Keratinocyte (primary cell): ENCODE measurements at regions not wholly inside any gene's neighbourhood (a gene's known extent, or its start where the extent isn't known, plus 50 kb on each side); places are given as distances from the start of the nearest gene placed in this dataset.

Source experiments
- DNase-seq: peaks from one replicate; pipeline ENCODE4 v3.0.0-alpha.2; 2011; ENCODE audit warnings: low read depth, missing footprints, low spot score
- FAIRE-seq: peaks from 2 replicates; lab custom pipeline; 2011; peaks lifted over from hg19 to GRCh38; lab: Jason Lieb, UNC
- H2AFZ ChIP-seq: 2 replicates; pipeline ENCODE4 v1.6.0; 2012; ENCODE audit warnings: low read length, control low read depth, inconsistent platforms; ENCODE audit not compliant: control insufficient read depth
- H3K27ac ChIP-seq: 2 replicates; pipeline ENCODE4 v1.5.1; 2011; ENCODE audit warnings: low read length; ENCODE audit not compliant: control insufficient read depth, insufficient read depth
- H3K27me3 ChIP-seq: 3 replicates; pipeline ENCODE4 v1.6.0; 2011; ENCODE audit warnings: low read length; ENCODE audit not compliant: control insufficient read depth, insufficient read depth; ENCODE audit errors: extremely low read depth
- H3K36me3 ChIP-seq, 2 experiments: 2 replicates in 1 of 2; 3 replicates in 1 of 2; pipeline ENCODE4 v1.5.1; 2011; ENCODE audit warnings: low read length in 2 of 2, mild to moderate bottlenecking in 1 of 2; ENCODE audit not compliant: control insufficient read depth in 2 of 2, insufficient read depth in 2 of 2; ENCODE audit errors: extremely low read depth in 1 of 2
- H3K4me1 ChIP-seq: 3 replicates; pipeline ENCODE4 v1.5.1; 2011; ENCODE audit warnings: low read length; ENCODE audit not compliant: control insufficient read depth, insufficient read depth; ENCODE audit errors: extremely low read depth
- H3K4me2 ChIP-seq: 3 replicates; pipeline ENCODE4 v1.6.0; 2011; ENCODE audit warnings: low read depth, low read length; ENCODE audit not compliant: control insufficient read depth, insufficient read depth; ENCODE audit errors: extremely low read depth
- H3K4me3 ChIP-seq, 3 experiments: fragments of 200-600 bp in 1 of 3; sonication (generic) in 1 of 3; 2 replicates in 2 of 3; 3 replicates in 1 of 3; pipeline ENCODE4 v1.5.1; 2011 to 2016; ENCODE audit warnings: low read length in 3 of 3, mild to moderate bottlenecking in 3 of 3, control low read depth in 2 of 3, inconsistent platforms in 1 of 3, low read depth in 1 of 3, mixed read lengths in 1 of 3, mixed run types in 1 of 3, moderate library complexity in 1 of 3; ENCODE audit not compliant: control insufficient read depth in 2 of 3, insufficient read depth in 2 of 3; ENCODE audit errors: extremely low read depth in 1 of 3
- H3K79me2 ChIP-seq: 2 replicates; pipeline ENCODE4 v1.6.0; 2012; ENCODE audit warnings: low read length; ENCODE audit not compliant: control insufficient read depth, insufficient read depth
- H3K9ac ChIP-seq: 3 replicates; pipeline ENCODE4 v1.6.0; 2011; ENCODE audit warnings: low read length; ENCODE audit not compliant: control insufficient read depth, insufficient read depth; ENCODE audit errors: extremely low read depth
- H3K9me1 ChIP-seq: 3 replicates; pipeline ENCODE4 v1.6.0; 2011; ENCODE audit warnings: low read length; ENCODE audit not compliant: control insufficient read depth, insufficient read depth; ENCODE audit errors: extremely low read depth
- H3K9me3 ChIP-seq: 2 replicates; pipeline ENCODE4 v1.5.1; 2012; ENCODE audit warnings: low read depth, low read length; ENCODE audit not compliant: control insufficient read depth
- H4K20me1 ChIP-seq: 3 replicates; pipeline ENCODE4 v1.6.0; 2011; ENCODE audit warnings: low read length; ENCODE audit not compliant: control insufficient read depth, insufficient read depth; ENCODE audit errors: extremely low read depth
- CTCF ChIP-seq, 3 experiments: IDR thresholded peaks in 1 of 3; conservative IDR thresholded peaks in 1 of 3; optimal IDR thresholded peaks in 1 of 3; 2 replicates in 2 of 3; 3 replicates in 1 of 3; pipeline versions ENCODE3 to v1.5.1; 2011; ENCODE audit warnings: low read length in 3 of 3, mild to moderate bottlenecking in 3 of 3, moderate library complexity in 2 of 3, control low read depth in 1 of 3, inconsistent platforms in 1 of 3; ENCODE audit not compliant: insufficient read depth in 2 of 3; ENCODE audit errors: extremely low read depth in 1 of 3
- EZH2 ChIP-seq: IDR thresholded peaks from one replicate; pipeline ENCODE4 v1.6.1; 2012; ENCODE audit warnings: inconsistent platforms, mild to moderate bottlenecking, low read length, moderate library complexity
- dilution Hi-C: fragments of 300-500 bp; cut with MboI; formaldehyde crosslinking; loops from one replicate; pipeline ENCODE4 v1.7.0; 2020; ENCODE audit warnings: low sequenced_read_pairs; ENCODE audit not compliant: extremely low pct_ligation_motif_present

- Histone ChIP-seq H3K9me1 (no peaks in the 10 kb centered on the region), H3K4me1 (no peaks in the 10 kb centered on the region), H3K36me3 (no peaks in the 10 kb centered on the region), H4K20me1 (no peaks in the 10 kb centered on the region), H3K79me2 (no peaks in the 10 kb centered on the region), H3K9ac (no peak overlapping the region), H2AFZ (no peak overlapping the region), H3K27me3 (no peaks in the 10 kb centered on the region), H3K4me2 (no peak overlapping the region), H3K27ac (no peak overlapping the region), H3K9me3 (no peaks in the 10 kb centered on the region), H3K4me3 (no peak overlapping the region)
- no peak for TF ChIP-seq CTCF (optimal IDR thresholded peaks at IDR 0.05 in 1 of 3, IDR thresholded peaks at IDR 0.05 in 1 of 3, conservative IDR thresholded peaks at IDR 0.05 in 1 of 3; ENCODE audit: extremely low read depth in 1 of 3, insufficient read depth in 2 of 3, low read length in 3 of 3)
- TF ChIP-seq EZH2, result no peak
- dilution Hi-C loops, result no loop called here
- FAIRE-seq (no peak), DNase-seq (no peak)
These were observed 485.0 kb downstream of the ENC1 start for GRCh38 chr5:74155501-74155900.

DNA sequence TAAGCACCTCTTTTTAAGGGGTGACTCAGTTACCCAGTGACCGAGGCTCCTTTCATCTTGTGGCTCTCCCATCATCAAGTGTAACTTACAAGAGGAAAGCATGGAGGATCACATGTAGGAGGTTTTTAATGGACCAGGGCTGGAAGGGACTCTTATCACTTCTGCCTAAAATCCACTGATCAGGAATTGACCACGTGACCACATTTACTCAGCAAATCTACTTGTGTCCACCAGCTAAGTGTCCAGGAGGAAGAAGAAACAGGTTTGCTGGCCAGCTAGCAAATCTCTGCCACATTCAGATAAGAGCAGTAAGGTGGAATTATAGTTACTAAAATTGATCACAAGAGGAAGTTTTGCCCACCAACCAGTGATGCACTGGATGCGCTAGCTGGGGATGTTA is 486.0 kb downstream of the ENC1 start:
- H4K20me1 ChIP-seq, result no peaks in the 10 kb centered on the region
- H3K27ac ChIP-seq, result no peak overlapping the region
- no peaks in the 10 kb centered on the region for H3K79me2 ChIP-seq
- no peak for FAIRE-seq
- dilution Hi-C loops, result no loop called here
- DNase-seq, result no peak
- H2AFZ ChIP-seq, result no peak overlapping the region
- no peak overlapping the region for H3K9ac ChIP-seq
- H3K9me1 ChIP-seq, result no peaks in the 10 kb centered on the region
- H3K4me3 ChIP-seq, result no peak overlapping the region
- H3K4me1 ChIP-seq, result peaks cover 2% of the 10 kb centered on the region
- no peaks in the 10 kb centered on the region for H3K9me3 ChIP-seq
- no peaks in the 10 kb centered on the region for H3K36me3 ChIP-seq
- no peaks in the 10 kb centered on the region for H3K27me3 ChIP-seq
- TF ChIP-seq EZH2 (no peak), CTCF (optimal IDR thresholded peaks at IDR 0.05 in 1 of 3, IDR thresholded peaks at IDR 0.05 in 1 of 3, conservative IDR thresholded peaks at IDR 0.05 in 1 of 3; ENCODE audit: extremely low read depth in 1 of 3, insufficient read depth in 2 of 3, low read length in 3 of 3) (no peak)
- H3K4me2 ChIP-seq, result no peak overlapping the region
